Keratinocyte (primary cell): ENCODE measurements at regions not wholly inside any gene's neighbourhood (a gene's known extent, or its start where the extent isn't known, plus 50 kb on each side); places are given as distances from the start of the nearest gene placed in this dataset.

ENCODE experiments used
- DNase-seq: peaks from one replicate; pipeline ENCODE4 v3.0.0-alpha.2; 2011; ENCODE audit warnings: low read depth, missing footprints, low spot score
- FAIRE-seq: peaks from 2 replicates; lab custom pipeline; 2011; peaks lifted over from hg19 to GRCh38; lab: Jason Lieb, UNC
- H2AFZ ChIP-seq: 2 replicates; pipeline ENCODE4 v1.6.0; 2012; ENCODE audit warnings: low read length, control low read depth, inconsistent platforms; ENCODE audit not compliant: control insufficient read depth
- H3K27ac ChIP-seq: 2 replicates; pipeline ENCODE4 v1.5.1; 2011; ENCODE audit warnings: low read length; ENCODE audit not compliant: control insufficient read depth, insufficient read depth
- H3K27me3 ChIP-seq: 3 replicates; pipeline ENCODE4 v1.6.0; 2011; ENCODE audit warnings: low read length; ENCODE audit not compliant: control insufficient read depth, insufficient read depth; ENCODE audit errors: extremely low read depth
- H3K36me3 ChIP-seq, 2 experiments: 2 replicates in 1 of 2; 3 replicates in 1 of 2; pipeline ENCODE4 v1.5.1; 2011; ENCODE audit warnings: low read length in 2 of 2, mild to moderate bottlenecking in 1 of 2; ENCODE audit not compliant: control insufficient read depth in 2 of 2, insufficient read depth in 2 of 2; ENCODE audit errors: extremely low read depth in 1 of 2
- H3K4me1 ChIP-seq: 3 replicates; pipeline ENCODE4 v1.5.1; 2011; ENCODE audit warnings: low read length; ENCODE audit not compliant: control insufficient read depth, insufficient read depth; ENCODE audit errors: extremely low read depth
- H3K4me2 ChIP-seq: 3 replicates; pipeline ENCODE4 v1.6.0; 2011; ENCODE audit warnings: low read depth, low read length; ENCODE audit not compliant: control insufficient read depth, insufficient read depth; ENCODE audit errors: extremely low read depth
- H3K4me3 ChIP-seq, 3 experiments: fragments of 200-600 bp in 1 of 3; sonication (generic) in 1 of 3; 2 replicates in 2 of 3; 3 replicates in 1 of 3; pipeline ENCODE4 v1.5.1; 2011 to 2016; ENCODE audit warnings: low read length in 3 of 3, mild to moderate bottlenecking in 3 of 3, control low read depth in 2 of 3, inconsistent platforms in 1 of 3, low read depth in 1 of 3, mixed read lengths in 1 of 3, mixed run types in 1 of 3, moderate library complexity in 1 of 3; ENCODE audit not compliant: control insufficient read depth in 2 of 3, insufficient read depth in 2 of 3; ENCODE audit errors: extremely low read depth in 1 of 3
- H3K79me2 ChIP-seq: 2 replicates; pipeline ENCODE4 v1.6.0; 2012; ENCODE audit warnings: low read length; ENCODE audit not compliant: control insufficient read depth, insufficient read depth
- H3K9ac ChIP-seq: 3 replicates; pipeline ENCODE4 v1.6.0; 2011; ENCODE audit warnings: low read length; ENCODE audit not compliant: control insufficient read depth, insufficient read depth; ENCODE audit errors: extremely low read depth
- H3K9me1 ChIP-seq: 3 replicates; pipeline ENCODE4 v1.6.0; 2011; ENCODE audit warnings: low read length; ENCODE audit not compliant: control insufficient read depth, insufficient read depth; ENCODE audit errors: extremely low read depth
- H3K9me3 ChIP-seq: 2 replicates; pipeline ENCODE4 v1.5.1; 2012; ENCODE audit warnings: low read depth, low read length; ENCODE audit not compliant: control insufficient read depth
- H4K20me1 ChIP-seq: 3 replicates; pipeline ENCODE4 v1.6.0; 2011; ENCODE audit warnings: low read length; ENCODE audit not compliant: control insufficient read depth, insufficient read depth; ENCODE audit errors: extremely low read depth
- EZH2 ChIP-seq: IDR thresholded peaks from one replicate; pipeline ENCODE4 v1.6.1; 2012; ENCODE audit warnings: inconsistent platforms, mild to moderate bottlenecking, low read length, moderate library complexity
- dilution Hi-C: fragments of 300-500 bp; cut with MboI; formaldehyde crosslinking; loops from one replicate; pipeline ENCODE4 v1.7.0; 2020; ENCODE audit warnings: low sequenced_read_pairs; ENCODE audit not compliant: extremely low pct_ligation_motif_present
- TF ChIP-seq, protein P1 (sequence below), 3 experiments: IDR thresholded peaks in 1 of 3; conservative IDR thresholded peaks in 1 of 3; optimal IDR thresholded peaks in 1 of 3; 2 replicates in 2 of 3; 3 replicates in 1 of 3; pipeline versions ENCODE3 to v1.5.1; 2011; ENCODE audit warnings: low read length in 3 of 3, mild to moderate bottlenecking in 3 of 3, moderate library complexity in 2 of 3, control low read depth in 1 of 3, inconsistent platforms in 1 of 3; ENCODE audit not compliant: insufficient read depth in 2 of 3; ENCODE audit errors: extremely low read depth in 1 of 3

GRCh38 chr4:181507938-181508337, 735.3 kb upstream of the TENM3 start:
- Histone ChIP-seq H3K9ac (no peak overlapping the region), H3K4me2 (no peak overlapping the region), H3K36me3 (no peaks in the 10 kb centered on the region), H3K27me3 (no peaks in the 10 kb centered on the region), H2AFZ (no peak overlapping the region), H3K9me3 (no peaks in the 10 kb centered on the region), H3K9me1 (no peaks in the 10 kb centered on the region), H3K4me1 (no peaks in the 10 kb centered on the region), H3K27ac (no peak overlapping the region), H3K79me2 (no peaks in the 10 kb centered on the region), H4K20me1 (no peaks in the 10 kb centered on the region), H3K4me3 (no peak overlapping the region)
- dilution Hi-C loops = loop anchor here (25.0 kb wide), 1 partner anchor 346 kb away; no protein-coding TSS in a partner anchor
- TF ChIP-seq, protein P1, sequence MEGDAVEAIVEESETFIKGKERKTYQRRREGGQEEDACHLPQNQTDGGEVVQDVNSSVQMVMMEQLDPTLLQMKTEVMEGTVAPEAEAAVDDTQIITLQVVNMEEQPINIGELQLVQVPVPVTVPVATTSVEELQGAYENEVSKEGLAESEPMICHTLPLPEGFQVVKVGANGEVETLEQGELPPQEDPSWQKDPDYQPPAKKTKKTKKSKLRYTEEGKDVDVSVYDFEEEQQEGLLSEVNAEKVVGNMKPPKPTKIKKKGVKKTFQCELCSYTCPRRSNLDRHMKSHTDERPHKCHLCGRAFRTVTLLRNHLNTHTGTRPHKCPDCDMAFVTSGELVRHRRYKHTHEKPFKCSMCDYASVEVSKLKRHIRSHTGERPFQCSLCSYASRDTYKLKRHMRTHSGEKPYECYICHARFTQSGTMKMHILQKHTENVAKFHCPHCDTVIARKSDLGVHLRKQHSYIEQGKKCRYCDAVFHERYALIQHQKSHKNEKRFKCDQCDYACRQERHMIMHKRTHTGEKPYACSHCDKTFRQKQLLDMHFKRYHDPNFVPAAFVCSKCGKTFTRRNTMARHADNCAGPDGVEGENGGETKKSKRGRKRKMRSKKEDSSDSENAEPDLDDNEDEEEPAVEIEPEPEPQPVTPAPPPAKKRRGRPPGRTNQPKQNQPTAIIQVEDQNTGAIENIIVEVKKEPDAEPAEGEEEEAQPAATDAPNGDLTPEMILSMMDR (optimal IDR thresholded peaks at IDR 0.05 in 1 of 3, IDR thresholded peaks at IDR 0.05 in 1 of 3, conservative IDR thresholded peaks at IDR 0.05 in 1 of 3; ENCODE audit: extremely low read depth in 1 of 3, insufficient read depth in 2 of 3, low read length in 3 of 3) = no peak
- TF ChIP-seq EZH2 = no peak
- FAIRE-seq = no peak
- DNase-seq = no peak

DNA sequence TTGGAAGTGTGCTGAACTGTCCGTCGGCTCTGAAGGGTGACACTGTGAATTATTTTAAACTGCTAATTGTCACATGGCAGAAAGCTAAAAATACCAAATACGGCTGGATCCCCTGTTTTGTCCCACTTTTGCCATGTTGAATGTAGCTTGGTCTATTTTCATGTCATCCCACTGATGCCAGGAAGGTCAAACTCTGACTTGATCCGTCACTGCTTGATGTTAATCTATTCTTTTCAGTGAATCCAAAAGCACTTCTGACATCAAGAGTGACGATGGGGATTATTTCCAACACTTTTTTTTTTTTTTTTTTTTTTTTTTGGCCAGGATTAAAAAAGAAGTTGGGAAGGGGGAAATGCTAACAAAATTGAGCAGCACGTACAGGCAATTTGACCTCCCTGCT, 734.6 kb upstream of the TENM3 start:
- H3K9me3 ChIP-seq = no peaks in the 10 kb centered on the region
- no peak overlapping the region for H3K4me2 ChIP-seq
- no peaks in the 10 kb centered on the region for H3K79me2 ChIP-seq
- H3K9me1 ChIP-seq = no peaks in the 10 kb centered on the region
- H3K4me3 ChIP-seq = no peak overlapping the region
- no peaks in the 10 kb centered on the region for H3K4me1 ChIP-seq
- H3K27ac ChIP-seq = no peak overlapping the region
- no peak overlapping the region for H3K9ac ChIP-seq
- TF ChIP-seq EZH2 = no peak
- TF ChIP-seq, protein P1 (optimal IDR thresholded peaks at IDR 0.05 in 1 of 3, IDR thresholded peaks at IDR 0.05 in 1 of 3, conservative IDR thresholded peaks at IDR 0.05 in 1 of 3; ENCODE audit: extremely low read depth in 1 of 3, insufficient read depth in 2 of 3, low read length in 3 of 3) = no peak
- H3K36me3 ChIP-seq = no peaks in the 10 kb centered on the region
- H3K27me3 ChIP-seq = no peaks in the 10 kb centered on the region
- dilution Hi-C loops = loop anchor here (25.0 kb wide), 1 partner anchor 346 kb away; no protein-coding TSS in a partner anchor
- DNase-seq (no peak), FAIRE-seq (no peak)
- no peaks in the 10 kb centered on the region for H4K20me1 ChIP-seq
- no peak overlapping the region for H2AFZ ChIP-seq
